Hepatocyte (in vitro differentiated cells): ENCODE measurements at regions not wholly inside any gene's neighbourhood (a gene's known extent, or its start where the extent isn't known, plus 50 kb on each side); places are given as distances from the start of the nearest gene placed in this dataset.

Source experiments
- CTCF ChIP-seq: fragments of 200-600 bp; sonication (generic); IDR thresholded peaks from 2 replicates; pipeline ENCODE4 v1.5.1; 2016; ENCODE audit warnings: antibody characterized with exemption, mild to moderate bottlenecking; ENCODE audit not compliant: poor library complexity
- EZH2phosphoT487 ChIP-seq: fragments of 200-600 bp; sonication (generic); IDR thresholded peaks from one replicate; pipeline ENCODE4 v1.6.1; 2018; ENCODE audit warnings: antibody characterized with exemption, mild to moderate bottlenecking, low read depth, moderate library complexity; ENCODE audit not compliant: unreplicated experiment, severe bottlenecking

GRCh38 chr10:130744631-130745030 lies 566.9 kb downstream of the TCERG1L start:
- TF ChIP-seq CTCF (no peak), EZH2phosphoT487 (no peak)
